Glutamatergic neuron (in vitro differentiated cells): ENCODE measurements at regions not wholly inside any gene's neighbourhood (a gene's known extent, or its start where the extent isn't known, plus 50 kb on each side); places are given as distances from the start of the nearest gene placed in this dataset.

Experiments
- DNase-seq: peaks from one replicate; pipeline ENCODE4 v3.0.0; 2022
- H3K27ac Mint-ChIP-seq: one replicate; pipeline ENCODE4 v1.8.0; 2020; ENCODE audit warnings: mild to moderate bottlenecking, mixed read lengths, inconsistent platforms; ENCODE audit not compliant: unreplicated experiment
- H3K27me3 Mint-ChIP-seq: one replicate; pipeline ENCODE4 v1.8.0; 2020; ENCODE audit warnings: mild to moderate bottlenecking, moderate library complexity, mixed read lengths, inconsistent platforms; ENCODE audit not compliant: unreplicated experiment
- H3K36me3 Mint-ChIP-seq: one replicate; pipeline ENCODE4 v1.8.0; 2020; ENCODE audit warnings: mild to moderate bottlenecking, mixed read lengths, inconsistent platforms; ENCODE audit not compliant: unreplicated experiment
- H3K4me1 Mint-ChIP-seq: one replicate; pipeline ENCODE4 v1.8.0; 2020; ENCODE audit warnings: mild to moderate bottlenecking, low read depth, mixed read lengths, inconsistent platforms; ENCODE audit not compliant: unreplicated experiment
- H3K4me3 Mint-ChIP-seq: one replicate; pipeline ENCODE4 v1.8.0; 2020; ENCODE audit warnings: mild to moderate bottlenecking, mixed read lengths, inconsistent platforms; ENCODE audit not compliant: unreplicated experiment
- H3K9me3 Mint-ChIP-seq: one replicate; pipeline ENCODE4 v1.8.0; 2020; ENCODE audit warnings: mild to moderate bottlenecking, moderate library complexity, mixed read lengths, inconsistent platforms; ENCODE audit not compliant: unreplicated experiment
- TF ChIP-seq, protein P1 (sequence below): fragments of 200-600 bp; sonication (generic); IDR thresholded peaks from one replicate; pipeline ENCODE4 v1.5.0; 2021; ENCODE audit not compliant: partially characterized antibody, unreplicated experiment

DNA sequence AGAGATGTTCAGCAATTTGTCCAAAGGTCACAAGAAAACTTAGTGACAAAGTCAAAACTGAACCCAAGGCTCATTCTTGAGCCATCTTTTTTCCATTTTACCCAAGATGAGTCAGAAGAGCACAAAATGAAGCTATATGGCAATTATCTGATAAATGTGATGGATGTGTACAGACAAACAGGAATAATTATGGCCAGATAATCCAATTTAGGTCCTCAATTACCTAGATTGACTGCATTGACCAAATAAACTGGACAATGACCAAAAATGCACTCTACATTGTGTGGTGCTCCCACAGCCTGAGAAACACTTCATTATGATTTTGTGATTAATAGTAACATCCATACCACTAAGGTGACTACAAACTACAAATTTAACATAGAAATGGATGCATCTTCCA is 1105.8 kb downstream of the IGSF11 start:
- Mint-ChIP-seq H3K4me3 (no peak overlapping the region), H3K36me3 (no peaks in the 10 kb centered on the region), H3K9me3 (no peaks in the 10 kb centered on the region), H3K27ac (no peak overlapping the region), H3K27me3 (no peaks in the 10 kb centered on the region), H3K4me1 (peaks cover 12% of the 10 kb centered on the region)
- DNase-seq = no peak
- TF ChIP-seq, protein P1, sequence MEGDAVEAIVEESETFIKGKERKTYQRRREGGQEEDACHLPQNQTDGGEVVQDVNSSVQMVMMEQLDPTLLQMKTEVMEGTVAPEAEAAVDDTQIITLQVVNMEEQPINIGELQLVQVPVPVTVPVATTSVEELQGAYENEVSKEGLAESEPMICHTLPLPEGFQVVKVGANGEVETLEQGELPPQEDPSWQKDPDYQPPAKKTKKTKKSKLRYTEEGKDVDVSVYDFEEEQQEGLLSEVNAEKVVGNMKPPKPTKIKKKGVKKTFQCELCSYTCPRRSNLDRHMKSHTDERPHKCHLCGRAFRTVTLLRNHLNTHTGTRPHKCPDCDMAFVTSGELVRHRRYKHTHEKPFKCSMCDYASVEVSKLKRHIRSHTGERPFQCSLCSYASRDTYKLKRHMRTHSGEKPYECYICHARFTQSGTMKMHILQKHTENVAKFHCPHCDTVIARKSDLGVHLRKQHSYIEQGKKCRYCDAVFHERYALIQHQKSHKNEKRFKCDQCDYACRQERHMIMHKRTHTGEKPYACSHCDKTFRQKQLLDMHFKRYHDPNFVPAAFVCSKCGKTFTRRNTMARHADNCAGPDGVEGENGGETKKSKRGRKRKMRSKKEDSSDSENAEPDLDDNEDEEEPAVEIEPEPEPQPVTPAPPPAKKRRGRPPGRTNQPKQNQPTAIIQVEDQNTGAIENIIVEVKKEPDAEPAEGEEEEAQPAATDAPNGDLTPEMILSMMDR = no peak

DNA sequence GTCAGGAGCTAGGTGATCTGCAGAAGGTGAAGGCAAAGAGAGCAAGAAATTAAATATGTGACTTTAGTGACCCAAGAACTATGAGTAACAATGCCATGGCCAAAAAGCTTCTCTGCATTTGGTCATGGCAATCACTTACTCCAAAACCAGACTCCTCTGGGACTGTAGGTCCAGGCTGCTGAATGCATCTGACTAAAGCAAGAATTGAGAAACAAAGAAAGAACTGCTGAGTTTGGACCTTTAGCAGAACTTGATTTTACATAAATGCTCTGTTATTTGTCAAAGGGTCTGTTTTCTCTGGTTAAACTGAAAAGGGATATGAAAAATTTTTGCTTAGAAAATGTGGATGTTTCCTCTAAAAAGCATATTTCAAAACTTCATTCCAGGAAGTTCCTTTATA is 1102.2 kb downstream of the IGSF11 start:
- no peak overlapping the region for H3K27ac Mint-ChIP-seq

GRCh38 chr3:117936159-117936558 is 1098.5 kb downstream of the IGSF11 start:
- H3K36me3 Mint-ChIP-seq = peaks cover 5% of the 10 kb centered on the region
- no peaks in the 10 kb centered on the region for H3K9me3 Mint-ChIP-seq
- peaks cover 11% of the 10 kb centered on the region for H3K4me1 Mint-ChIP-seq
- no peak overlapping the region for H3K27ac Mint-ChIP-seq
- no peak overlapping the region for H3K4me3 Mint-ChIP-seq
- no peaks in the 10 kb centered on the region for H3K27me3 Mint-ChIP-seq
- no peak for DNase-seq
- TF ChIP-seq, protein P1 = no peak

More for the DNA sequence above, 1102.2 kb downstream of the IGSF11 start:
- Mint-ChIP-seq H3K4me3 (no peak overlapping the region), H3K27me3 (no peaks in the 10 kb centered on the region), H3K4me1 (peaks cover 5% of the 10 kb centered on the region), H3K36me3 (no peaks in the 10 kb centered on the region), H3K9me3 (no peaks in the 10 kb centered on the region)
- no peak for DNase-seq
- TF ChIP-seq, protein P1 = no peak

- H3K9me3 Mint-ChIP-seq = no peaks in the 10 kb centered on the region
- H3K27me3 Mint-ChIP-seq = no peaks in the 10 kb centered on the region
- TF ChIP-seq, protein P1 = no peak
- DNase-seq = no peak
- peaks cover 11% of the 10 kb centered on the region for H3K4me1 Mint-ChIP-seq
- H3K36me3 Mint-ChIP-seq = peaks cover 5% of the 10 kb centered on the region
- peak overlapping the region; percentile 37 for H3K27ac Mint-ChIP-seq
- H3K4me3 Mint-ChIP-seq = peak overlapping the region; percentile 14
Observed at GRCh38 chr3:117938974-117939373, 1095.7 kb downstream of the IGSF11 start.

DNA sequence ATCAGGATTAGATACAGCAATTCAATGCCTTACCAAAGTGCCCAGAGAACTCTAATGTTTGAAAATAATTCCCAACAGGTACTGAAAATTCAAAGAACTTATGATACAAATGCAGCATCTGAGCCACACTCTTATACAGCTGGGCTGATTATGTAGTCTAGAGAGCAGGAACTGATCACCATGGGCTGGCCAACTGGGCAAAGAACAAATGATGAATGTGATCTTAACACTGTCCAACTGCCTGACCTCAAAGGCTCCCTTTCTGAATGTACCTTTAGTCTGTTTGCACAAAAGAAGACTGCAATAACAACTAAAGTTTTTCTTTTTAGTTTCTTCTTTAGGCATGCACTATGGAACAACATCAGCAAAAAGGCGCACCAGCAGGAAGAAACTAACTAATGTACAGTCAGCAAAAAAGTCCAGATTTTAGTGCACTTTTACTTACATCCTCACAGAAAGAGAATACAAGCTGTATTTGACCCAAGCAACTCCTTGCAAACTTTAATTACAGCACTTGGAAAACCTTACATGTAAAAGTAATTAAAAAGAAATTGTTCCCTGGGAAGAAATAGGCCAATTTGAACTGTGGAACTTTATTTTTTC is 1095.1 kb downstream of the IGSF11 start:
- Mint-ChIP-seq H3K36me3 (peaks cover 5% of the 10 kb centered on the region), H3K27ac (peak overlapping the region; percentile 37), H3K4me3 (peak overlapping the region; percentile 14), H3K4me1 (peaks cover 14% of the 10 kb centered on the region), H3K9me3 (no peaks in the 10 kb centered on the region), H3K27me3 (no peaks in the 10 kb centered on the region)
- TF ChIP-seq, protein P1 = no peak
- DNase-seq = no peak
